ENCODE measurements at regions not wholly inside any gene's neighbourhood (a gene's known extent, or its start where the extent isn't known, plus 50 kb on each side); places are given as distances from the start of the nearest gene placed in this dataset.

DNA sequence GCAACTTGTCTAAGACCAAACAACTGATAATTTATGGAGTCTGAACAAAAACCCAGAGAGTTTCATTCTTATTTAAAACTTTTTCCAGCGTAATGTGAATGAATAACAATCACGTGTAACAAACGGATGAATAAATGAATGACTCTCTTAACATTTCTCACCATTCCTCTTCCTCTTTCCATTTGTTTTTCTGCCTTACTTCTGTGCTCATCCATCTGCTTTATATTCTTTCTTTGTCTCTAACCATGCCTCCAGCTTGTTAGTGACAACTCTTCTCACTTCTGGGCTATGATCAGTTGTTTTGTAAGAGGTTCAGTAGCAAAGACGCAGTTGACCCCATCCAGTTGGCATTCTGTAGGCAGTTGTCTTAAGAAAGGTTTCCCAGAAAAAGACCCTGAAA is 133.7 kb upstream of the MB21D2 start:
- TF ChIP-seq POLR2AphosphoS5 (IDR thresholded peaks at IDR 0.05) (no peak), POLR2A (IDR thresholded peaks at IDR 0.05) (no peak)
- TF ChIP-seq, protein P1, sequence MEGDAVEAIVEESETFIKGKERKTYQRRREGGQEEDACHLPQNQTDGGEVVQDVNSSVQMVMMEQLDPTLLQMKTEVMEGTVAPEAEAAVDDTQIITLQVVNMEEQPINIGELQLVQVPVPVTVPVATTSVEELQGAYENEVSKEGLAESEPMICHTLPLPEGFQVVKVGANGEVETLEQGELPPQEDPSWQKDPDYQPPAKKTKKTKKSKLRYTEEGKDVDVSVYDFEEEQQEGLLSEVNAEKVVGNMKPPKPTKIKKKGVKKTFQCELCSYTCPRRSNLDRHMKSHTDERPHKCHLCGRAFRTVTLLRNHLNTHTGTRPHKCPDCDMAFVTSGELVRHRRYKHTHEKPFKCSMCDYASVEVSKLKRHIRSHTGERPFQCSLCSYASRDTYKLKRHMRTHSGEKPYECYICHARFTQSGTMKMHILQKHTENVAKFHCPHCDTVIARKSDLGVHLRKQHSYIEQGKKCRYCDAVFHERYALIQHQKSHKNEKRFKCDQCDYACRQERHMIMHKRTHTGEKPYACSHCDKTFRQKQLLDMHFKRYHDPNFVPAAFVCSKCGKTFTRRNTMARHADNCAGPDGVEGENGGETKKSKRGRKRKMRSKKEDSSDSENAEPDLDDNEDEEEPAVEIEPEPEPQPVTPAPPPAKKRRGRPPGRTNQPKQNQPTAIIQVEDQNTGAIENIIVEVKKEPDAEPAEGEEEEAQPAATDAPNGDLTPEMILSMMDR (IDR thresholded peaks at IDR 0.05) = no peak

Measured in prostate gland (tissue), 2 donors.